CD4-positive, alpha-beta T cell (primary cell): ENCODE measurements at regions not wholly inside any gene's neighbourhood (a gene's known extent, or its start where the extent isn't known, plus 50 kb on each side); places are given as distances from the start of the nearest gene placed in this dataset.

Experiments used
- ATAC-seq: fragments of 200-7000 bp; cut with Tn5 transposase; one replicate; pipeline ENCODE4 v1.10.0; 2022; ENCODE audit warnings: mild to moderate bottlenecking; ENCODE audit not compliant: poor library complexity
- CTCF ChIA-PET: fragments of 350-600 bp; sonication (Branson Sonifier 250); formaldehyde crosslinking; loops from one replicate; lab custom pipeline; 2021; ENCODE audit warnings: antibody characterized with exemption, inconsistent platforms; lab: Charles Lee
- POLR2A ChIA-PET: fragments of 350-600 bp; sonication (Branson Sonifier 250); formaldehyde crosslinking; loops from one replicate; lab custom pipeline; 2021; ENCODE audit warnings: antibody characterized with exemption, inconsistent platforms; lab: Charles Lee
- DNase-seq, 14 experiments: peaks; one replicate each; pipeline ENCODE4 v3.0.0-alpha.2; 2013 to 2020; ENCODE audit warnings: mixed read lengths in 2 of 14
- H3K27ac ChIP-seq, 2 donors: one replicate each; pipeline versions ENCODE4 v1.5.1 to v1.7.0; 2013; ENCODE audit warnings: low read length in 2 of 2, low read depth in 1 of 2, mild to moderate bottlenecking in 1 of 2
- H3K27me3 ChIP-seq, 2 experiments: 1 replicate in 1 of 2; 2 replicates in 1 of 2; pipeline versions ENCODE4 v1.6.1 to v1.7.0; 2013; ENCODE audit warnings: low read length in 2 of 2, control low read depth in 1 of 2, mild to moderate bottlenecking in 1 of 2, moderate library complexity in 1 of 2; ENCODE audit not compliant: insufficient read depth in 2 of 2, control insufficient read depth in 1 of 2
- H3K36me3 ChIP-seq: one replicate; pipeline ENCODE4 v1.6.1; 2013; ENCODE audit warnings: low read length, control low read depth; ENCODE audit not compliant: insufficient read depth
- H3K4me1 ChIP-seq: one replicate; pipeline ENCODE4 v1.6.1; 2013; ENCODE audit warnings: low read length, control low read depth; ENCODE audit not compliant: insufficient read depth
- H3K4me3 ChIP-seq: one replicate; pipeline ENCODE4 v1.5.1; 2013; ENCODE audit warnings: mild to moderate bottlenecking, low read length, moderate library complexity
- H3K9me3 ChIP-seq, 2 experiments: 1 replicate in 1 of 2; 2 replicates in 1 of 2; pipeline versions ENCODE4 v1.6.1 to v1.7.0; 2013; ENCODE audit warnings: low read length in 2 of 2, mild to moderate bottlenecking in 2 of 2, control low read depth in 1 of 2, moderate library complexity in 1 of 2; ENCODE audit not compliant: control insufficient read depth in 1 of 2, insufficient read depth in 1 of 2
- H3K27ac Mint-ChIP-seq: one replicate; pipeline ENCODE4 v1.8.0; 2020; ENCODE audit warnings: mixed read lengths
- H3K27me3 Mint-ChIP-seq: one replicate; pipeline ENCODE4 v1.8.0; 2021; ENCODE audit warnings: mixed read lengths
- H3K36me3 Mint-ChIP-seq: one replicate; pipeline ENCODE4 v1.8.0; 2021; ENCODE audit warnings: low read depth, mixed read lengths
- H3K4me1 Mint-ChIP-seq: one replicate; pipeline ENCODE4 v1.8.0; 2021; ENCODE audit warnings: low read depth, mixed read lengths
- H3K4me3 Mint-ChIP-seq: one replicate; pipeline ENCODE4 v1.8.0; 2020; ENCODE audit warnings: mild to moderate bottlenecking, mixed read lengths
- H3K9me3 Mint-ChIP-seq: one replicate; pipeline ENCODE4 v1.8.0; 2020; ENCODE audit warnings: mixed read lengths
- CTCF ChIP-seq: fragments of 200-600 bp; IDR thresholded peaks from one replicate; pipeline ENCODE4 v1.8.0; 2022; ENCODE audit warnings: antibody characterized with exemption, mild to moderate bottlenecking
- intact Hi-C, 2 experiments: fragments of 100-400 bp; cut with DNase I in 1 of 2; cut with micrococcal nuclease in 1 of 2; formaldehyde crosslinking; loops; one replicate each; pipeline versions ENCODE4 v1.15.1 to v1.9.0; 2023 to 2025; cut with DNase I, micrococcal nuclease

GRCh38 chr1:30319765-30320580, 403.4 kb downstream of the MATN1 start:
- no peak overlapping the region for H3K4me3 ChIP-seq
- TF ChIP-seq CTCF = no peak
- no peak overlapping the region for H3K27ac ChIP-seq
- Mint-ChIP-seq H3K9me3 (no peaks in the 10 kb centered on the region), H3K4me3 (no peak overlapping the region), H3K4me1 (no peaks in the 10 kb centered on the region), H3K27me3 (peaks cover 49% of the 10 kb centered on the region), H3K27ac (no peak overlapping the region), H3K36me3 (no peaks in the 10 kb centered on the region)
- ChIA-PET CTCF (no interaction called here), POLR2A (no interaction called here)
- no peaks in the 10 kb centered on the region for H3K36me3 ChIP-seq
- H3K9me3 ChIP-seq = peaks cover 0 to 11% of the 10 kb centered on the region in 2 experiments
- intact Hi-C loops = no loop called here
- H3K27me3 ChIP-seq = peaks cover 0 to 6% of the 10 kb centered on the region in 2 experiments
- no peaks in the 10 kb centered on the region for H3K4me1 ChIP-seq
- ATAC-seq (no peak), DNase-seq (no peak)

- no peak overlapping the region for H3K4me3 ChIP-seq
- Mint-ChIP-seq H3K36me3 (no peaks in the 10 kb centered on the region), H3K27ac (no peak overlapping the region), H3K4me3 (no peak overlapping the region), H3K27me3 (peaks cover 50% of the 10 kb centered on the region), H3K4me1 (no peaks in the 10 kb centered on the region), H3K9me3 (no peaks in the 10 kb centered on the region)
- ChIA-PET CTCF (no interaction called here), POLR2A (no interaction called here)
- H3K36me3 ChIP-seq = no peaks in the 10 kb centered on the region
- intact Hi-C loops = no loop called here
- ATAC-seq (no peak), DNase-seq (no peak)
- TF ChIP-seq CTCF = no peak
- peaks cover 0 to 11% of the 10 kb centered on the region in 2 experiments for H3K9me3 ChIP-seq
- no peaks in the 10 kb centered on the region for H3K4me1 ChIP-seq
- peaks cover 0 to 5% of the 10 kb centered on the region in 2 experiments for H3K27me3 ChIP-seq
- H3K27ac ChIP-seq = no peak overlapping the region
Observed at GRCh38 chr1:30318864-30319718, 404.3 kb downstream of the MATN1 start.

DNA sequence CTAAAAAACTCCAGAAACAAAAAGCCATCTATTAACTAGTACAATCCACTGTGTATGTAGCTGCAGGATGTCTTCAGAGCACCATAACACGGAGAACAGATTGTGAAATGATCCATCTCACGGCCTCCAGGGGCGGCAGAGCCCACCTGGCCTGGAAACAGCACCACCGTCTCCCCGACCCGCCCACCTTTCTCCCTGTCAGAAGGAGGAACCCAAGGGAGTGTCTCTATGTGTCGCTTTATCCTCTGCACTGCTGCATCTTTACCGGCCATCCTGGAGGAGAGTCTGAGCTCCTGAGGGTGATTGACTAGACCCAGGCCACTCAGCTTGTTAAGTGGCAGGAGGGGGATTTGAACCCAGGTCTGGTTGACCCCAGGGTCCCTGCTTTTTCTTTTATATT, 405.0 kb downstream of the MATN1 start:
- Histone ChIP-seq H3K4me1 (no peaks in the 10 kb centered on the region), H3K36me3 (no peaks in the 10 kb centered on the region), H3K27ac (no peak overlapping the region), H3K9me3 (peaks cover 0 to 11% of the 10 kb centered on the region in 2 experiments), H3K27me3 (peaks cover 0 to 5% of the 10 kb centered on the region in 2 experiments), H3K4me3 (no peak overlapping the region)
- intact Hi-C loops = no loop called here
- no peak for ATAC-seq
- no peaks in the 10 kb centered on the region for H3K4me1 Mint-ChIP-seq
- H3K9me3 Mint-ChIP-seq = no peaks in the 10 kb centered on the region
- CTCF ChIA-PET = no interaction called here
- H3K27ac Mint-ChIP-seq = no peak overlapping the region
- no peak overlapping the region for H3K4me3 Mint-ChIP-seq
- no peaks in the 10 kb centered on the region for H3K36me3 Mint-ChIP-seq
- no peak for TF ChIP-seq CTCF
- POLR2A ChIA-PET = no interaction called here
- peaks cover 54% of the 10 kb centered on the region for H3K27me3 Mint-ChIP-seq
- DNase-seq = no peak
